ENCODE measurements at regions not wholly inside any gene's neighbourhood (a gene's known extent, or its start where the extent isn't known, plus 50 kb on each side); places are given as distances from the start of the nearest gene placed in this dataset.

DNA sequence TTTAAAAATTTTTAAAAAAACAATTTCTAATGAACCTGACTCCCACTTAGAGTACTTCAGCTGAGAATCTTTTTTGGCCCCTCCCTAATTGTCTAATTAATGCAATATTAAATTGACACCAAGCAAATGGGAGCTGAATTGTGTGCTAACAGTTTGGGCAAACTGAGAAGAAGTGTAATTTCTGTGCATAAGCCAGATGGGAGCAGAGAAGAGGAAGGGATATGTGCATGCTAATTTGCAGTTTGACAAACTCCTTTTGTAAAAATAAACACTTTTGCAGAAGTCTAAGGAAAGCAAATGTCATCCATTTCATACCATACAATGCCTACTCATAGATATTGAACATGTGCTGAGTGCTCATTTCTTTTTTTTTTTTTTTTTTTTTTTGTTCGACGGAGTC is 332.0 kb downstream of the CYRIA start:
- TF ChIP-seq, protein P1, sequence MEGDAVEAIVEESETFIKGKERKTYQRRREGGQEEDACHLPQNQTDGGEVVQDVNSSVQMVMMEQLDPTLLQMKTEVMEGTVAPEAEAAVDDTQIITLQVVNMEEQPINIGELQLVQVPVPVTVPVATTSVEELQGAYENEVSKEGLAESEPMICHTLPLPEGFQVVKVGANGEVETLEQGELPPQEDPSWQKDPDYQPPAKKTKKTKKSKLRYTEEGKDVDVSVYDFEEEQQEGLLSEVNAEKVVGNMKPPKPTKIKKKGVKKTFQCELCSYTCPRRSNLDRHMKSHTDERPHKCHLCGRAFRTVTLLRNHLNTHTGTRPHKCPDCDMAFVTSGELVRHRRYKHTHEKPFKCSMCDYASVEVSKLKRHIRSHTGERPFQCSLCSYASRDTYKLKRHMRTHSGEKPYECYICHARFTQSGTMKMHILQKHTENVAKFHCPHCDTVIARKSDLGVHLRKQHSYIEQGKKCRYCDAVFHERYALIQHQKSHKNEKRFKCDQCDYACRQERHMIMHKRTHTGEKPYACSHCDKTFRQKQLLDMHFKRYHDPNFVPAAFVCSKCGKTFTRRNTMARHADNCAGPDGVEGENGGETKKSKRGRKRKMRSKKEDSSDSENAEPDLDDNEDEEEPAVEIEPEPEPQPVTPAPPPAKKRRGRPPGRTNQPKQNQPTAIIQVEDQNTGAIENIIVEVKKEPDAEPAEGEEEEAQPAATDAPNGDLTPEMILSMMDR (conservative IDR thresholded peaks at IDR 0.05; ENCODE audit: low read length), result no peak
- TF ChIP-seq EZH2phosphoT487 (IDR thresholded peaks at IDR 0.05; ENCODE audit: borderline replicate concordance), result no peak
